ENCODE measurements at regions not wholly inside any gene's neighbourhood (a gene's known extent, or its start where the extent isn't known, plus 50 kb on each side); places are given as distances from the start of the nearest gene placed in this dataset.

GRCh38 chr6:56400273-56400672 is 152.9 kb upstream of the COL21A1 start:
- intact Hi-C loops (cut with micrococcal nuclease), result no loop called here
- CTCF ChIA-PET, result no interaction called here
- H3K27ac Mint-ChIP-seq, result no peak overlapping the region

GRCh38 chr6:56399672-56400263 is 152.4 kb upstream of the COL21A1 start:
- H3K9me3 Mint-ChIP-seq, result peaks cover 6% of the 10 kb centered on the region
- H3K27me3 Mint-ChIP-seq, result no peaks in the 10 kb centered on the region
- no peaks in the 10 kb centered on the region for H3K4me1 Mint-ChIP-seq (ENCODE audit: low read depth)
- no peak overlapping the region for H3K4me3 Mint-ChIP-seq
- ChIA-PET POLR2A (no interaction called here), CTCF (no interaction called here)
- H3K36me3 Mint-ChIP-seq (ENCODE audit: low read depth), result no peaks in the 10 kb centered on the region
- intact Hi-C loops (cut with micrococcal nuclease), result no loop called here
- TF ChIP-seq, protein P1, sequence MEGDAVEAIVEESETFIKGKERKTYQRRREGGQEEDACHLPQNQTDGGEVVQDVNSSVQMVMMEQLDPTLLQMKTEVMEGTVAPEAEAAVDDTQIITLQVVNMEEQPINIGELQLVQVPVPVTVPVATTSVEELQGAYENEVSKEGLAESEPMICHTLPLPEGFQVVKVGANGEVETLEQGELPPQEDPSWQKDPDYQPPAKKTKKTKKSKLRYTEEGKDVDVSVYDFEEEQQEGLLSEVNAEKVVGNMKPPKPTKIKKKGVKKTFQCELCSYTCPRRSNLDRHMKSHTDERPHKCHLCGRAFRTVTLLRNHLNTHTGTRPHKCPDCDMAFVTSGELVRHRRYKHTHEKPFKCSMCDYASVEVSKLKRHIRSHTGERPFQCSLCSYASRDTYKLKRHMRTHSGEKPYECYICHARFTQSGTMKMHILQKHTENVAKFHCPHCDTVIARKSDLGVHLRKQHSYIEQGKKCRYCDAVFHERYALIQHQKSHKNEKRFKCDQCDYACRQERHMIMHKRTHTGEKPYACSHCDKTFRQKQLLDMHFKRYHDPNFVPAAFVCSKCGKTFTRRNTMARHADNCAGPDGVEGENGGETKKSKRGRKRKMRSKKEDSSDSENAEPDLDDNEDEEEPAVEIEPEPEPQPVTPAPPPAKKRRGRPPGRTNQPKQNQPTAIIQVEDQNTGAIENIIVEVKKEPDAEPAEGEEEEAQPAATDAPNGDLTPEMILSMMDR (IDR thresholded peaks at IDR 0.05), result no peak
- DNase-seq, result no peak
- H3K27ac Mint-ChIP-seq, result no peak overlapping the region
- ATAC-seq, result no peak

More at GRCh38 chr6:56400273-56400672, 152.9 kb upstream of the COL21A1 start:
- TF ChIP-seq, protein P1 (IDR thresholded peaks at IDR 0.05), result no peak
- DNase-seq, result no peak
- no peak overlapping the region for H3K4me3 Mint-ChIP-seq
- peaks cover 6% of the 10 kb centered on the region for H3K9me3 Mint-ChIP-seq
- H3K4me1 Mint-ChIP-seq (ENCODE audit: low read depth), result no peaks in the 10 kb centered on the region
- H3K36me3 Mint-ChIP-seq (ENCODE audit: low read depth), result no peaks in the 10 kb centered on the region
- POLR2A ChIA-PET, result no interaction called here
- H3K27me3 Mint-ChIP-seq, result no peaks in the 10 kb centered on the region
- ATAC-seq, result no peak

DNA sequence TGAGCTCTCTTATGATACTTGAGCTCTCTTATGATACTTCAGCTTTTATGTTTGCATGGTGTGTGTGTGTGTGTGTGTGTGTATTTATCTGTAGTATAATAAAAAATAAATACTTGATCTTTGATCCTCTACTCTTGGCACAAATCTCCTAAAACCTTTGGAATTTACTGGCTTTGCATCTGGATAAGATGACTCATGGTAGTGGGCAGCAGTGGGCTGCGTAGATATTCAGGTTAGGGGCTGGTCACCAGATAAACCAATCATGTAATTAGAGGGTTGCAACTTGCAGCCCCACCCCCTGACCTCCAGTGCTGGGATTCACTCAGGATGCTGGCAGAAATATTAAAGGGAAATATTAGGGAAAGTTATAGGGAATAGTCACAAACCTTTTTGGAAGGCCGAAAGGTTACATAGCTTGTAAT is 151.9 kb upstream of the COL21A1 start:
- Mint-ChIP-seq H3K27ac (no peak overlapping the region), H3K4me3 (no peak overlapping the region), H3K9me3 (peaks cover 6% of the 10 kb centered on the region), H3K27me3 (no peaks in the 10 kb centered on the region), H3K4me1 (ENCODE audit: low read depth) (no peaks in the 10 kb centered on the region), H3K36me3 (ENCODE audit: low read depth) (no peaks in the 10 kb centered on the region)
- intact Hi-C loops (cut with micrococcal nuclease), result no loop called here
- CTCF ChIA-PET, result no interaction called here
- POLR2A ChIA-PET, result no interaction called here
- TF ChIP-seq, protein P1 (IDR thresholded peaks at IDR 0.05), result no peak
- DNase-seq (no peak), ATAC-seq (no peak)

- ChIA-PET CTCF (no interaction called here), POLR2A (no interaction called here)
- TF ChIP-seq, protein P1 (IDR thresholded peaks at IDR 0.05), result no peak
- Mint-ChIP-seq H3K27me3 (no peaks in the 10 kb centered on the region), H3K4me1 (ENCODE audit: low read depth) (no peaks in the 10 kb centered on the region), H3K9me3 (no peaks in the 10 kb centered on the region), H3K27ac (no peak overlapping the region), H3K36me3 (ENCODE audit: low read depth) (no peaks in the 10 kb centered on the region), H3K4me3 (no peak overlapping the region)
- no peak for DNase-seq
- no peak for ATAC-seq
- intact Hi-C loops (cut with micrococcal nuclease), result no loop called here
These were observed 149.1 kb upstream of the COL21A1 start for GRCh38 chr6:56396435-56396834.

GRCh38 chr6:56393615-56394612 is 146.5 kb upstream of the COL21A1 start:
- Mint-ChIP-seq H3K27ac (no peak overlapping the region), H3K4me3 (no peak overlapping the region), H3K27me3 (no peaks in the 10 kb centered on the region), H3K36me3 (ENCODE audit: low read depth) (no peaks in the 10 kb centered on the region), H3K9me3 (no peaks in the 10 kb centered on the region), H3K4me1 (ENCODE audit: low read depth) (no peaks in the 10 kb centered on the region)
- ChIA-PET POLR2A (no interaction called here), CTCF (no interaction called here)
- TF ChIP-seq, protein P1 (IDR thresholded peaks at IDR 0.05), result no peak
- intact Hi-C loops (cut with micrococcal nuclease), result no loop called here
- ATAC-seq (no peak), DNase-seq (no peak)

All from activated CD8-positive, alpha-beta T cell treated with anti-CD3 and anti-CD28 coated beads for 36 hours (primary cell).